NT2/D1 (cell line): ENCODE measurements at regions not wholly inside any gene's neighbourhood (a gene's known extent, or its start where the extent isn't known, plus 50 kb on each side); places are given as distances from the start of the nearest gene placed in this dataset.
"Not testable (repeated sequence)": the region's sequence is repeated elsewhere in the genome, so short reads cannot be mapped to it uniquely, and the experiment has no call there.

Experiments used
- DNase-seq: peaks from one replicate; pipeline ENCODE4 v3.0.0-alpha.2; 2011; ENCODE audit warnings: low read depth, low spot score
- H3K27me3 ChIP-seq: 2 replicates; pipeline ENCODE4 v1.6.0; 2011; ENCODE audit warnings: mild to moderate bottlenecking; ENCODE audit not compliant: insufficient read length, insufficient read depth
- H3K36me3 ChIP-seq: 2 replicates; pipeline ENCODE4 v1.6.1; 2011; ENCODE audit warnings: mild to moderate bottlenecking, low read length, mixed read lengths; ENCODE audit not compliant: insufficient read depth, insufficient read length
- H3K4me1 ChIP-seq: 2 replicates; pipeline ENCODE4 v1.5.1; 2011; ENCODE audit not compliant: insufficient read depth, insufficient read length
- H3K4me3 ChIP-seq: 2 replicates; pipeline ENCODE4 v1.5.1; 2011; ENCODE audit warnings: low read depth; ENCODE audit not compliant: insufficient read length
- H3K9ac ChIP-seq: 2 replicates; pipeline ENCODE4 v1.6.0; 2011; ENCODE audit warnings: low read depth; ENCODE audit not compliant: insufficient read length
- H3K9me3 ChIP-seq: 2 replicates; pipeline ENCODE4 v1.5.1; 2011; ENCODE audit warnings: mild to moderate bottlenecking, low read length; ENCODE audit not compliant: insufficient read depth
- SUZ12 ChIP-seq: IDR thresholded peaks from 2 replicates; pipeline ENCODE4 v1.6.1; 2011; ENCODE audit not compliant: insufficient read length, insufficient read depth; ENCODE audit errors: extremely low read depth
- YY1 ChIP-seq: IDR thresholded peaks from 2 replicates; pipeline ENCODE4 v1.6.1; 2011; ENCODE audit not compliant: insufficient read length, insufficient read depth
- ZNF274 ChIP-seq: IDR thresholded peaks from 2 replicates; pipeline ENCODE4 v1.6.1; 2011; ENCODE audit warnings: mild to moderate bottlenecking, low read depth, low read length

GRCh38 chr1:227411066-227411465 lies 92.8 kb upstream of the CDC42BPA start:
- Histone ChIP-seq H3K9ac (no peak overlapping the region), H3K4me3 (no peak overlapping the region), H3K9me3 (no peaks in the 10 kb centered on the region), H3K4me1 (no peaks in the 10 kb centered on the region), H3K27me3 (no peaks in the 10 kb centered on the region), H3K36me3 (no peaks in the 10 kb centered on the region)
- TF ChIP-seq ZNF274 = no peak
- no peak for DNase-seq

GRCh38 chr1:227406332-227406731 lies 88.0 kb upstream of the CDC42BPA start:
- not testable (repeated sequence) for H3K9me3 ChIP-seq, H3K4me1 ChIP-seq, DNase-seq, H3K27me3 ChIP-seq, H3K9ac ChIP-seq, H3K4me3 ChIP-seq, H3K36me3 ChIP-seq

- H3K9ac ChIP-seq = no peak overlapping the region
- no peaks in the 10 kb centered on the region for H3K9me3 ChIP-seq
- no peak for DNase-seq
- H3K27me3 ChIP-seq = no peaks in the 10 kb centered on the region
- no peak for TF ChIP-seq SUZ12
- TF ChIP-seq ZNF274 = no peak
- no peak for TF ChIP-seq YY1
- no peak overlapping the region for H3K4me3 ChIP-seq
- H3K4me1 ChIP-seq = no peaks in the 10 kb centered on the region
- H3K36me3 ChIP-seq = no peaks in the 10 kb centered on the region
These were observed 85.2 kb upstream of the CDC42BPA start for GRCh38 chr1:227403535-227403934.

- no peaks in the 10 kb centered on the region for H3K4me1 ChIP-seq
- no peaks in the 10 kb centered on the region for H3K36me3 ChIP-seq
- no peak overlapping the region for H3K4me3 ChIP-seq
- TF ChIP-seq ZNF274 = no peak
- TF ChIP-seq YY1 = no peak
- TF ChIP-seq SUZ12 = no peak
- no peaks in the 10 kb centered on the region for H3K27me3 ChIP-seq
- DNase-seq = no peak
- H3K9ac ChIP-seq = no peak overlapping the region
- no peaks in the 10 kb centered on the region for H3K9me3 ChIP-seq
These were observed 83.5 kb upstream of the CDC42BPA start for GRCh38 chr1:227401562-227402342.

- no peaks in the 10 kb centered on the region for H3K4me1 ChIP-seq
- H3K27me3 ChIP-seq = no peaks in the 10 kb centered on the region
- H3K9ac ChIP-seq = no peak overlapping the region
- no peaks in the 10 kb centered on the region for H3K9me3 ChIP-seq
- TF ChIP-seq SUZ12 (no peak), YY1 (no peak), ZNF274 (no peak)
- H3K4me3 ChIP-seq = no peak overlapping the region
- no peak for DNase-seq
- H3K36me3 ChIP-seq = no peaks in the 10 kb centered on the region
These were observed 80.9 kb upstream of the CDC42BPA start for GRCh38 chr1:227399152-227399730.

GRCh38 chr1:227397354-227397978 lies 79.2 kb upstream of the CDC42BPA start:
- no peaks in the 10 kb centered on the region for H3K9me3 ChIP-seq
- TF ChIP-seq YY1 = no peak
- TF ChIP-seq SUZ12 = no peak
- TF ChIP-seq ZNF274 = no peak
- DNase-seq = no peak
- no peak overlapping the region for H3K9ac ChIP-seq
- H3K4me3 ChIP-seq = no peak overlapping the region
- H3K36me3 ChIP-seq = no peaks in the 10 kb centered on the region
- no peaks in the 10 kb centered on the region for H3K27me3 ChIP-seq
- no peaks in the 10 kb centered on the region for H3K4me1 ChIP-seq

- no peaks in the 10 kb centered on the region for H3K27me3 ChIP-seq
- no peaks in the 10 kb centered on the region for H3K9me3 ChIP-seq
- H3K9ac ChIP-seq = no peak overlapping the region
- H3K4me1 ChIP-seq = no peaks in the 10 kb centered on the region
- DNase-seq = no peak
- TF ChIP-seq SUZ12 = no peak
- TF ChIP-seq ZNF274 = no peak
- TF ChIP-seq YY1 = no peak
- no peaks in the 10 kb centered on the region for H3K36me3 ChIP-seq
- no peak overlapping the region for H3K4me3 ChIP-seq
These were observed 78.5 kb upstream of the CDC42BPA start for GRCh38 chr1:227396539-227397353.
